ENCODE measurements at regions not wholly inside any gene's neighbourhood (a gene's known extent, or its start where the extent isn't known, plus 50 kb on each side); places are given as distances from the start of the nearest gene placed in this dataset.
"Not testable (repeated sequence)": the region's sequence is repeated elsewhere in the genome, so short reads cannot be mapped to it uniquely, and the experiment has no call there.

- DNase-seq (ENCODE audit: low read depth in 2 of 2), result not testable (repeated sequence)
Observed at GRCh38 chr22:22296047-22296446, 51.5 kb downstream of the VPREB1 start.

- DNase-seq (ENCODE audit: low read depth in 2 of 2), result not testable (repeated sequence)
Observed at GRCh38 chr22:22297159-22297793, 52.7 kb downstream of the VPREB1 start.

GRCh38 chr22:22297794-22298653 is 53.4 kb downstream of the VPREB1 start:
- DNase-seq (ENCODE audit: low read depth in 2 of 2), result peak; percentile 51

- DNase-seq (ENCODE audit: low read depth in 2 of 2), result not testable (repeated sequence)
Observed at GRCh38 chr22:22298654-22299009, 54.0 kb downstream of the VPREB1 start.

GRCh38 chr22:22300511-22300910 is 55.9 kb downstream of the VPREB1 start:
- not testable (repeated sequence) for DNase-seq (ENCODE audit: low read depth in 2 of 2)

GRCh38 chr22:22300946-22301345 is 56.4 kb downstream of the VPREB1 start:
- DNase-seq (ENCODE audit: low read depth in 2 of 2), result not testable (repeated sequence)

GRCh38 chr22:22316589-22316988 is 72.0 kb downstream of the VPREB1 start:
- DNase-seq (ENCODE audit: low read depth in 2 of 2), result no peak

GRCh38 chr22:22318723-22319465 is 74.3 kb downstream of the VPREB1 start:
- DNase-seq (ENCODE audit: low read depth in 2 of 2), result no peak

- peak; percentile 28 to 41 for DNase-seq (ENCODE audit: low read depth in 2 of 2)
Observed at GRCh38 chr22:22321743-22322611, 77.4 kb downstream of the VPREB1 start.

- DNase-seq (ENCODE audit: low read depth in 2 of 2), result no peak
Observed at GRCh38 chr22:22322792-22323191, 78.2 kb downstream of the VPREB1 start.

GRCh38 chr22:22327723-22328122 is 83.1 kb downstream of the VPREB1 start:
- DNase-seq (ENCODE audit: low read depth in 2 of 2), result no peak

- no peak for DNase-seq (ENCODE audit: low read depth in 2 of 2)
Observed at GRCh38 chr22:22329792-22330191, 85.2 kb downstream of the VPREB1 start.

GRCh38 chr22:22335640-22336039 is 91.1 kb downstream of the VPREB1 start:
- not testable (repeated sequence) for DNase-seq (ENCODE audit: low read depth in 2 of 2)

- not testable (repeated sequence) for DNase-seq (ENCODE audit: low read depth in 2 of 2)
Observed at GRCh38 chr22:22336333-22336732, 91.7 kb downstream of the VPREB1 start.

GRCh38 chr22:22338778-22339177 is 94.2 kb downstream of the VPREB1 start:
- not testable (repeated sequence) for DNase-seq (ENCODE audit: low read depth in 2 of 2)

- no peak for DNase-seq (ENCODE audit: low read depth in 2 of 2)
Observed at GRCh38 chr22:22341736-22342135, 97.2 kb downstream of the VPREB1 start.

- DNase-seq (ENCODE audit: low read depth in 2 of 2), result peak; percentile 29 to 58
Observed at GRCh38 chr22:22342697-22343580, 98.4 kb downstream of the VPREB1 start.

GRCh38 chr22:22343581-22344296 is 99.2 kb downstream of the VPREB1 start:
- no peak for DNase-seq (ENCODE audit: low read depth in 2 of 2)

- DNase-seq (ENCODE audit: low read depth in 2 of 2), result no peak
Observed at GRCh38 chr22:22344430-22344829, 99.8 kb downstream of the VPREB1 start.

- no peak for DNase-seq (ENCODE audit: low read depth in 2 of 2)
Observed at GRCh38 chr22:22345781-22346180, 101.2 kb downstream of the VPREB1 start.
